ENCODE measurements at regions not wholly inside any gene's neighbourhood (a gene's known extent, or its start where the extent isn't known, plus 50 kb on each side); places are given as distances from the start of the nearest gene placed in this dataset.
"Not testable (repeated sequence)": the region's sequence is repeated elsewhere in the genome, so short reads cannot be mapped to it uniquely, and the experiment has no call there.

- not testable (repeated sequence) for TF ChIP-seq CTCF (conservative IDR thresholded peaks at IDR 0.05); ZFX (IDR thresholded peaks at IDR 0.05)
These were observed 78.8 kb upstream of the CREB5 start for GRCh38 chr7:28333548-28333947.

Measured in C4-2B (cell line).